H1 (cell line): ENCODE measurements at regions not wholly inside any gene's neighbourhood (a gene's known extent, or its start where the extent isn't known, plus 50 kb on each side); places are given as distances from the start of the nearest gene placed in this dataset.

ENCODE experiments used
- CHD7 ChIP-seq: fragments of 300-600 bp; sonication (generic); IDR thresholded peaks from 2 replicates; pipeline ENCODE4 v1.7.1; 2012; ENCODE audit warnings: low read length, moderate library complexity, mild to moderate bottlenecking, inconsistent platforms; ENCODE audit not compliant: insufficient replicate concordance
- GABPA ChIP-seq: IDR thresholded peaks from 2 replicates; pipeline ENCODE4 v1.6.1; 2011; ENCODE audit warnings: mild to moderate bottlenecking, low read length, moderate library complexity, borderline replicate concordance; ENCODE audit not compliant: insufficient read depth
- RNF2 ChIP-seq: fragments of 200-900, 300-1000 bp; sonication (generic); IDR thresholded peaks from 2 replicates; pipeline ENCODE4 v1.7.1; 2016; ENCODE audit warnings: borderline replicate concordance, low read depth, mild to moderate bottlenecking, antibody characterized with exemption, low read length; ENCODE audit not compliant: poor library complexity, severe bottlenecking; ENCODE audit errors: missing control alignments
- SUZ12 ChIP-seq: fragments of 200-600 bp; sonication (generic); IDR thresholded peaks from 2 replicates; pipeline ENCODE4 v1.6.1; 2012; ENCODE audit warnings: mild to moderate bottlenecking, inconsistent platforms, low read length, moderate library complexity, mixed read lengths

DNA sequence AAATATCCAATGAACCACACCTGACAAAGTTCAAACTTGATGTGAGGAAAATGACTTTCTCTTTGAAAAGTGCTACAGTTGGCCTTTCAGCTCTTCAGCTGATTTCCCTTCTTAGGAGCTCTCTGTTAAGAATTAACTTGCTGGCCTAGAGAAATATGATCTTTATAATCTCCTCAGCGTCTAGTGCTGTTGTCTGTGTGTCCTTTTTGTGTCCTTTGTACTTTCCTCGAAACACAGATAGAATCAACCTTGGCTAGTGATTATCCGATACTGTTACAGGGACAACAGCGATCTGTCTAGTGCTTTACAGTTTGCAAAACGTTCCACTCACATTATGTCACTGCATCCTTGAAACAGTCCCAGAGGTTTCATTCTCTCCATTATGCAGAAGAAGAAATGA, 162.8 kb upstream of the RMST start (continued):
- TF ChIP-seq CHD7 (no peak), RNF2 (no peak), SUZ12 (no peak), GABPA (no peak)
